ENCODE measurements at regions not wholly inside any gene's neighbourhood (a gene's known extent, or its start where the extent isn't known, plus 50 kb on each side); places are given as distances from the start of the nearest gene placed in this dataset.

GRCh38 chr13:64255988-64256387, 2840.3 kb upstream of the PCDH20 start:
- H3K4me2 ChIP-seq (ENCODE audit: insufficient read depth, low read length), result no peak overlapping the region
- no peak overlapping the region for H3K4me3 ChIP-seq (replicated peaks in 1 of 3; ENCODE audit: insufficient read depth in 1 of 3, low read depth in 1 of 3, low read length in 3 of 3)
- H3K4me1 ChIP-seq (ENCODE audit: control insufficient read depth, extremely low read depth, insufficient read depth, low read length), result no peaks in the 10 kb centered on the region
- no peaks in the 10 kb centered on the region for H3K79me2 ChIP-seq (ENCODE audit: control insufficient read depth, insufficient read depth, low read length)
- TF ChIP-seq JUN (IDR thresholded peaks at IDR 0.05; ENCODE audit: borderline replicate concordance, insufficient read depth, insufficient read length, low read depth) (no peak), CTCF (IDR thresholded peaks at IDR 0.05; ENCODE audit: extremely low read depth in 1 of 2, insufficient read depth in 1 of 2, low read depth in 1 of 2, low read length in 2 of 2) (no peak), EZH2 (IDR thresholded peaks at IDR 0.05; ENCODE audit: borderline replicate concordance, low read depth, low read length, severe bottlenecking) (no peak), MYC (IDR thresholded peaks at IDR 0.05; ENCODE audit: low read depth, low read length) (no peak), POLR2A (IDR thresholded peaks at IDR 0.05; ENCODE audit: low read depth, low read length) (no peak), FOS (IDR thresholded peaks at IDR 0.05; ENCODE audit: borderline replicate concordance, insufficient read depth, low read length) (no peak)
- no peak overlapping the region for H3K9ac ChIP-seq (replicated peaks; ENCODE audit: extremely low read depth, insufficient read depth, low read length)
- no peaks in the 10 kb centered on the region for H3K27me3 ChIP-seq (ENCODE audit: control insufficient read depth in 2 of 2, insufficient read depth in 2 of 2, low read length in 2 of 2)
- H3K27ac ChIP-seq (ENCODE audit: insufficient read depth, low read depth, low read length), result no peak overlapping the region
- no TSS peak for BruUV-seq (replicated peaks)
- H2AFZ ChIP-seq (ENCODE audit: low read depth, low read length), result no peak overlapping the region
- intact Hi-C loops (cut with micrococcal nuclease) (no loop called here), dilution Hi-C loops (cut with MboI; ENCODE audit: extremely low pct_ligation_motif_present, low sequenced_read_pairs) (no loop called here)
- POLR2A ChIA-PET, result no interaction called here
- no peaks in the 10 kb centered on the region for H3K36me3 ChIP-seq (ENCODE audit: control insufficient read depth in 2 of 2, extremely low read depth in 1 of 2, insufficient read depth in 2 of 2, low read length in 2 of 2)
- H3K9me3 ChIP-seq (replicated peaks; ENCODE audit: control insufficient read depth, insufficient read depth, low read length), result no peaks in the 10 kb centered on the region
- FAIRE-seq (no peak), DNase-seq (ENCODE audit: low read depth, low spot score) (no peak)
- H3K9me1 ChIP-seq (replicated peaks; ENCODE audit: control insufficient read depth, extremely low read depth, insufficient read depth, low read length), result no peaks in the 10 kb centered on the region
- no peaks in the 10 kb centered on the region for H4K20me1 ChIP-seq (replicated peaks; ENCODE audit: control insufficient read depth, extremely low read depth, insufficient read depth, low read length)
- CTCF ChIA-PET, result no interaction called here

Data from endothelial cell of umbilical vein (primary cell).